SHP77 (cell line): ENCODE measurements at regions not wholly inside any gene's neighbourhood (a gene's known extent, or its start where the extent isn't known, plus 50 kb on each side); places are given as distances from the start of the nearest gene placed in this dataset.
"Not testable (repeated sequence)": the region's sequence is repeated elsewhere in the genome, so short reads cannot be mapped to it uniquely, and the experiment has no call there.

Experiments used
- DNase-seq, 2 experiments: peaks; one replicate each; lab custom pipeline; 2025; lab: John Stamatoyannopoulos, UW

- peak; percentile 50 to 56 for DNase-seq
These were observed 98.7 kb upstream of the RGS1 start for GRCh38 chr1:192476802-192477298.

GRCh38 chr1:192477630-192478029 is 97.9 kb upstream of the RGS1 start:
- DNase-seq = peak; percentile 18 to 26

GRCh38 chr1:192485692-192486436 is 89.7 kb upstream of the RGS1 start:
- DNase-seq = peak; percentile 33 to 69

GRCh38 chr1:192488058-192488457 is 87.5 kb upstream of the RGS1 start:
- no peak for DNase-seq

- DNase-seq = no peak
These were observed 86.5 kb upstream of the RGS1 start for GRCh38 chr1:192489047-192489446.

GRCh38 chr1:192489748-192490147 is 85.8 kb upstream of the RGS1 start:
- DNase-seq = peak; percentile 78 to 88

GRCh38 chr1:192491804-192492554 is 83.6 kb upstream of the RGS1 start:
- no peak for DNase-seq

- no peak for DNase-seq
These were observed 82.0 kb upstream of the RGS1 start for GRCh38 chr1:192493584-192493983.

- DNase-seq = no peak
These were observed 79.1 kb upstream of the RGS1 start for GRCh38 chr1:192496369-192497056.

- no peak for DNase-seq
These were observed 78.3 kb upstream of the RGS1 start for GRCh38 chr1:192497214-192497794.

- DNase-seq = not testable (repeated sequence)
These were observed 77.5 kb upstream of the RGS1 start for GRCh38 chr1:192498092-192498491.

- not testable (repeated sequence) for DNase-seq
These were observed 76.5 kb upstream of the RGS1 start for GRCh38 chr1:192499061-192499581.

GRCh38 chr1:192500541-192500940 is 75.0 kb upstream of the RGS1 start:
- not testable (repeated sequence) for DNase-seq

- no peak for DNase-seq
These were observed 68.8 kb upstream of the RGS1 start for GRCh38 chr1:192506741-192507155.

GRCh38 chr1:192512426-192513162 is 63.0 kb upstream of the RGS1 start:
- DNase-seq = no peak

GRCh38 chr1:192513196-192513595 is 62.4 kb upstream of the RGS1 start:
- no peak for DNase-seq

GRCh38 chr1:192513697-192514096 is 61.9 kb upstream of the RGS1 start:
- DNase-seq = no peak

GRCh38 chr1:192516776-192517297 is 58.7 kb upstream of the RGS1 start:
- DNase-seq = no peak

- not testable (repeated sequence) for DNase-seq
These were observed 57.7 kb upstream of the RGS1 start for GRCh38 chr1:192517716-192518355.

GRCh38 chr1:192518700-192519099 is 56.9 kb upstream of the RGS1 start:
- no peak for DNase-seq
